GM18507 (cell line): ENCODE measurements at regions not wholly inside any gene's neighbourhood (a gene's known extent, or its start where the extent isn't known, plus 50 kb on each side); places are given as distances from the start of the nearest gene placed in this dataset.

Experiments used
- DNase-seq: peaks from one replicate; pipeline ENCODE4 v3.0.0; 2011; ENCODE audit warnings: low read depth; ENCODE audit not compliant: insufficient read length; ENCODE audit errors: extremely low spot score
- FAIRE-seq: peaks from 2 replicates; lab custom pipeline; 2011; peaks lifted over from hg19 to GRCh38; lab: Jason Lieb, UNC

DNA sequence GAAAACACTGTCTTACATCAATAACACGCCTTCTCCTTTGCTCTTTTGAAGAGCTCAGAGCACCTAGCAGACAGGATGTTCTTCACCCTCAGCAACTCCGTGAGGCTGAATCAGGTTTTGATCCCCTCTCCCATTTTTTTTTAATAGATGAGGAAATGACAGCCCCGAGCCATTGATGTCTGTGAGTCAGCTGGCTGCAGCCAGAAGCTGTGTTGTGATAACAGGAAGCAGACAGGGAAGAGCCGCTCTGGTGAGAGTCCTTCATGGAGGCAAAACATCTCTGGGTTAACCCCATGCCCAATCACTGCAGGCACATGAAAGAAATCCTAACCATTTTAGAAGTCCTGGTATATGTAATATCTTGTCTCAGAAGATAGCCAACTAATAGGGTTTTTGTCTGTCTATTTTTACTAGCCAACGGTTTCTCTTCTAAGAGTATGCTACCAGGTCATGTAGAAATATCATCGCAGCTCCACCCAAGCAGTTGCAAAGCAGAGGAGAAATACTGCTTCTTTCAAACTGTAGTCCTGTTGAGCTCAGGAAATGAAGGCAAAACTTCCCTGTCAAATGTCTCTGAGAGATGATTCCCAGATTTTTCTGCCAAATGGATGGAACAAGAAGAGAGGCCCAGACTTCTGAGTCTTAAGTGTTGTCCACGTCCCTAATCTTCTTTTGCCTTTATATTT, 568.9 kb downstream of the CCDC171 start:
- no peak for FAIRE-seq

DNA sequence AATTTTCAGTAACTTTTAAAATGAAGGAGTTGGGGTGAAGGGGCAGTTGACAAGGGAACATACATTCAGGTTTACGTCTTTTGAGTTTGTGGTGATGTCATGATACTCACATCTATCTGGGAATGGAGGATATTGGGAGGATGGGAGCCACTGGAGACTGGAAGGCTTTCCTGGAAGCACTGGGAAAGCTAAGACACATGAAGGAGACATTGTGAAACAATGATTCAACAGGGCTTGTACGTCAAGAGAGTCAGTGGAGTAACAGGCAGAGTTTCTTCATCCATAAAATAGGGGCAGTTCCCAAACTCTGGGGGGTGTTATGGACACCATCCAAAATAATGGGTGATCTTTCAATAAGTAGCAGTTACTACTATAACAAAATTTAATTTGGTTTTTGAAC, 572.8 kb downstream of the CCDC171 start:
- no peak for FAIRE-seq
- DNase-seq = no peak

More for the DNA sequence above, 568.9 kb downstream of the CCDC171 start:
- DNase-seq = no peak

DNA sequence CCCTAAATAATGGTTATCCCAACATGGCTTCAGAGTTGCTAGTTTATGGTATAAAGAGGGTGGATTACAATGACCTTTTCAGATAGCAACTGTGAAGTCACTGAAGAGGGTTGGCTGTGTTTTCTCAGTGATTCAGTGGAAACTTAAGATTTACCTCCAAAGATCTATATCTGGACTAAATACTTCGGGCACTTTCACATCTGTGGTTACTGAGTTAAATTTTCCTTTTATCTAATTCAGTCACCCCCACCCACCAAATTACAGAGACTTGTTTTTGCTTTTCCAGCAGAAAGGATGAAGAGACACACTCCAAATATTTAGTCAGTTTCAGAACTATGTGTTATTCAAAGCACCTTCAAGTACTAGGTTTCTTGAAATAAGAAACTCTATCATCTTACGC, 573.2 kb downstream of the CCDC171 start:
- no peak for DNase-seq

DNA sequence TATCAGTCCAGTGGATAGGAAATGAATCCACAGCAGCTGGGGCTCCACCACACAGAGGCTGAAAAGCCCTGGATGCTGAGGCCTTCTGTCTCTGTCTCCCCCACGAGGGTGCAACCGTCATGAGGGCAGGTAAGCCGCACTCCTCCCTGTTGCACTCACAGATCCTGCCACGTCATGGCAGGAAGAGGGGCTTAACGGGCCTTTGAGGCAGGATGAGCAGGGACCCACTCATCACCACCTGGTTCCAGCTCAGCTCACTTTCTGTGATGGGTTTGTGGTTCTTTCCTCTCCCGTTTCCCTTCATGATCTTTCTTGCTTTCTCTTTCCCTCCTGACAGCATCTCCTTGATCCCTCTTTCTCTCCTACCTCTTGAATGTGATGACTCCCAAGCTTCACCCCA, 575.2 kb downstream of the CCDC171 start:
- DNase-seq = no peak

More for the DNA sequence above, 573.2 kb downstream of the CCDC171 start:
- FAIRE-seq = no peak

DNA sequence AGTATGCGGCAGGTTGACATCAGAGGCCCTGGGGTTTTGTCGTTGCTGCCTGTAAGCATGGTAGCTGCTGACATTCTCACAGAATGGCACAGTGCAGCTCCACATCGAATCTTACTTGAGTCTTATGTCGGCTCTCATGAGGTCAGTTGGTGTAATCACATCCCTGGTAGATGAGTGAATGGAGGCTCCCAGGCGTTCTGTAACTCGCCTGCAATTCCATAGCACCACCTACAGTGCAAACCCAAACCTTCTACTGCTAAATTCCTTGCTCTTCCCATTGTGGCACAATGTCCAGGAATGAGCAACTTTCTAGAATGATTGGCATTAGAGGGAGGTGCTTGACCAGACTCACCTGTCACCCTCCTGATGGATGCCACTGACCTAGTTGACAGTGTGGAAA, 578.4 kb downstream of the CCDC171 start:
- FAIRE-seq = no peak
- no peak for DNase-seq

More for the DNA sequence above, 575.2 kb downstream of the CCDC171 start:
- FAIRE-seq = no peak

DNA sequence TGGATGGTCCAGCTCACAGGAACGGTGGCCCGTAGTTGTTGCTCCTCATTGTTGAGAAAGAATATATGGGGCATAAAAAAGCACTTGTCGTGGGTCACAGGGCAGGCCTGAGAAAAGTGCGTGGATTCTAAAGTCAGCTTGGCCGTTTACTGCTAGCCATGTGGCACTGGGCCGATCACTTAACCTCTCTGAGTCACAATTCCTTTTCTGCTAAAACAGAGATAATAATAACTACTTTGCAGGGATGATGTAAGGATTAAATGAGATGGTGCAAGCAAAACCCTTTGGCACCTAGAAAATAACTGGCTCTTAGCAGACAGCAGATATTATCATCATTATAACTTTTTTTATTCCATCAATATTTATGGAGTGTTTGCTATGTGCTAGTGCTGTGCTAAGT, 579.7 kb downstream of the CCDC171 start:
- FAIRE-seq = no peak
- no peak for DNase-seq

DNA sequence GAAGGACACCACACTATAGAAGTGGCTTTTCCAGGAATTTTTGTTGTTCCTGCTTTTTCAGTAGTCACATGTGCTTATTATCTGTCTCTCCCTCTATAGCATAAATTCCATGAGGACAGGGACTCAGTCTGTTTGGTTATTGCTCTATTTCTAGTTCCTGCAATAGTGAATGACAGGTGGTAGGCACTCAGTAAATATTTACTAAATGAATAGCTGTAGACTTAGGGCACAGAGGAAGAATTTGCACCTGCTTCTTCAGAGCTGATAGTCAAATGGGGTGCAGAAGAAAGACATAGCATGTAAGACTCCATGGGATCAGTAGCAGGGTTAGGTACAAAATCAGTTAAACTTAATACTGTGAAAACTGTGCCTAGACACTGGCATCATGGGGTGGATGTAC, 580.2 kb downstream of the CCDC171 start:
- FAIRE-seq (no peak), DNase-seq (no peak)

DNA sequence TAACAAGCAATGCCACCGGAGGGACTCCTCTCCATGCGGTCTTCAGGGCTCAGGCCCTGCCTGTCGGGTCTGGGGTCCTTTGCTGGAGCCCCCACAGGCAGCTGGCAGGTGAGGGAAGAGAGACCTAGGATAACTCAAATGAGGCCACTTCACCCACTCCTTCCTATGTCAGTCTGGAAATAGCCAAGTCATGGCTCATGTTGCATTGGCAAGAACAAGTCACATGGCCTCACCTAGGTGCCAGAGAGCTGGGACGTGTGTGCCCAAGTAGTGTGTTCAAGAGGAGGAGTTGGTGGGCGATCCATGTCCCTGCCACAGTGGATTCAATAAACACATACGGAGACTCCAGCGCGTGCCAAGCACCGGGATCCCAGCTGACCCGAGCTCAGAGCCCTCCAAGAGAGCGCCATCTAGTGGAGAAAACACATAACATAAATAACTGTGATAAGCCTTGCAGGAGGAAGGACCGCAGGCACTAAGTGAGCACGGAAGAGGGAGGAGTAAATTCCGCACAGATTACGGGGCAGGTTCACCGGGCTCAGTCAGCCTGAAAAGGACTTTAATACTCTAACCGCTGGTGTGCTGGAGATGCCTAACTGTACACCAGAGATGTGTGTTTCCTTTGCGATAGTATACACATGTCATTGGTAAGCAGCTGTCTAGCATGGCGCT, 580.8 kb downstream of the CCDC171 start:
- peak; percentile 71 for FAIRE-seq
- peak; percentile 18 for DNase-seq

DNA sequence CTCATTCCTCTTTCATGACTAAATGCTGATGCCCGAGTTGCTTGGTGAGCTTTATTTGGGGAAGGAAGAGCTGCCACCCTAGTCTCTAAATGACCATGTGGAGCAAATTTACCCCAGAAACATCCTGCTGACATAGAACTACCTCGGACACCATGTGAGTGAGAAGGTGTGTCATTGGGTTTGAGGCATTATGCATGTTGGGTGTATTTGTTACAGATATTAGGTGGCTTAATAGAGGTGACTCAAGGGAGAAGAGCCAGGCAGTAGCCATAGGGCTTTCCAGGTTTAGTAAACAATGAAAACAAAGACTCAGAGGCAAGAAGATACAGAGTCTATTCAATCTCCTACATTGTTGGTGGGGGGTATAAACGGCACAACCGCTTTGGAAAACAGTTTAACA, 581.5 kb downstream of the CCDC171 start:
- FAIRE-seq (no peak), DNase-seq (no peak)

DNA sequence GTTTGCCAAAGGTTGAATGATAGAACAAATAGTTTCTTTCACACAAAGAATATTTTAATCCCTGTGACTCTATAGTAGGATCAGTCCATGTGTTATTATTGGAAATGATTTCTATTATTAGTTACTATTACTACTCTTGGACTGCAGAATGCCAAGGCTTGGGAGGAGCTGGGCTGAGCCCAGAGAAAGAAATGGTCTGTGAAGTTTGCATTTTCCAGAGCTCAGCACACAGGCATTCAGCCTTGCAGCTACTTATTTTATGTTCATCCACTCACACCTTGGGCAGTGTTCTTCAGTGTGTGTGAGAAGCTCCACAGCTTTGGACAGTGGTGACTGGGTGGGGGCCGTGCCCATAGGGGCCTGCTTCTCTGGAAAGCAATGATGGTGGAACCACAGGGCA, 583.1 kb downstream of the CCDC171 start:
- no peak for FAIRE-seq
- DNase-seq = no peak

DNA sequence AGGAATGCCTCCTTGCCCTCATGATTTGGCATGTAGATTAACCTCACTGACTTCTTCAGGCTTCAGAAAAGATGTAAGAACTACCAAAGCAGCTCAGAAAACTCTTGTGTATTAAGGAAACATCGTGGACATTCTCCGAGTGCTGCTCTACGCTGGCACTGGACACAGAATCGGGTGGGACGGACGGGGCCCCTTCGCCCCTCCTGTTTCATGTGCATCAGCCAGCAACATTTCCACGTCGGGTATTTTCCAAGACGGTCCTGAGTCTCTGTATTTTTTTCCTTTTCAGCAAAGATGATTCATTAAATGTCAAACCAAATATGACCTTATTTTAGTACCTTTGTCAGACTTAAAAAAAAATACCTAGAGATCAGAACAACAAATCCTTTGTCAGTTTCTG, 583.6 kb downstream of the CCDC171 start:
- DNase-seq = no peak
- no peak for FAIRE-seq

DNA sequence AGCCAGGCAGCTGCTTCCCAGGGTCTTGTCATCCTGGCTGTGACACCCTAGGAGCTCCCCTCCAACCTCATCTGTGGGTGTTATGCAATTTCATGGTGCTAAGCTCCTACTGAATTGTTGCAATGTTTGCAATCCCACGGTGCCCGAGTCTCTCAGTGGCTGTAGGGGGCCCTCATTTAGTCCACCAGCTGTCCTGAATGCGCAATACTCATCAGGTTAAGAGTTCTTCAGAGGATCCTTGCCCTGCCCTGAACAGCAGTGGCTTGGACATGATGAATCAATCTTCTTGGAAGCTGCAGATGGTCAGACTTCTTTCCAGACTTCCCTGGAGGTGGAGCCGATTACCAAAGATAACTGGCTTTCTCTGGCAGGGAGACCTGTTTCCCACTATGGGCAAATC, 584.1 kb downstream of the CCDC171 start:
- DNase-seq (no peak), FAIRE-seq (no peak)

DNA sequence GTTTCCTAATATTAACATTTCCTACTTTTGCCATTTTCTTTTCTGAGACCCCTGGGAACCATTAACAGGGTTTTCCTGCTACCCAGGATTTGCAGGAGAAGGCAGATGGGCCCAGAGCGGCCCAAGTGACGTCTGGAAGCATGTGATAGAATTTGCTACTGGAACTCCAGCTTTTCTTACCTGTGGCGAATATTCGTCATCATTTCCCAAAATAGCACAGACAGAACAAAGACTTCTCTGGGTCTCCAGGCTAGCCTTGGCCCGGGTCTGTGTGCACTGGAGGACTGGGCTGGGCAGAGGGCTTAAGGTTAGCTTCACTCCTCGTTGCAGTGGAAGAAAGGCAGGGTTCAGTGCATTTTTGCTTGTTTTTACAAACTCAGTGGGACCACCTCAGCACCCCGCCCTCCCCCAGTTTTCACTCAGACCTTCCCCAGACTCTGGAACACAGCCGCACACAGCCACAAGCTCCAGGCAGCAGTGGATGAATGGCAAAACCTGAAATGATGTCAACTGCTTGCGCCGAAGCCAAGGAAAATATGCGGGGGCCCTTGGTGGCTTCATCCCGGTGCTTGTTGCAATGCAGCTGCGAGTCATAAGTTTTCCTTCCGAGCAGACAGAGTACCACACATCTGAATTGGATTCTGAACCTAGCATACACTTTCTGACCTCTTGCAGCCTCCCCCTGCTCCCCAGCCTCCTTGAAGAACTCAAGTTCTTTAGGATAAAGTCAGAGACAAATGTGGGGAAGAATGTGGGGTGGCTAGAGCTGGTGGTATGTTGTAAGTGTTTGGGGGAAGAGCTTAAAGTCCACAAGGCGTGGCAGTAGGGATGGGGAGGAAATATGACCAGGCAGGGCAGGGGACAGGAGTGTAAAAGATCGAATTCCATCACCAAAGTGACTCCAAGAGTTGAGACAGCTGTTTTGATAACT, 586.0 kb downstream of the CCDC171 start:
- no peak for DNase-seq
- FAIRE-seq = no peak

DNA sequence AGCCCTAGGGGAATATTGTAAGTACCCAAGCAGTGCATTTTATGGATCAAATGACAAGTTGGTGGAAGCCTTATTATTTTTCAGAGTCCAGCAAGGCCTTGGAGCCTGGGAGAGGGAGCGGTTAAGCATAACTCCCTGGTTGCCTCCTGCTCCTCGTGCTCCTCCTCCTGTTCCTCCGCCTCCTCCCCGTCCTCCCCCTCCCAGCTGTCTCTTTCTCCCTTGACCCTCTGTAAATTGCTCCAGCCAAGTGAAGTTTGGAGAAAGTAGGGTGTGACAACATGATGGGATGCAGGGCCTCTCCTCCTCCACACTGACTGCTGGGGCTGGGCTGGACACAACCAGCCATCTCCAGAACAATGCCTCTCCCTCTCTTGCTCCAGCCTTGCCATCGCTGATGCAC, 586.9 kb downstream of the CCDC171 start:
- DNase-seq (no peak), FAIRE-seq (no peak)

DNA sequence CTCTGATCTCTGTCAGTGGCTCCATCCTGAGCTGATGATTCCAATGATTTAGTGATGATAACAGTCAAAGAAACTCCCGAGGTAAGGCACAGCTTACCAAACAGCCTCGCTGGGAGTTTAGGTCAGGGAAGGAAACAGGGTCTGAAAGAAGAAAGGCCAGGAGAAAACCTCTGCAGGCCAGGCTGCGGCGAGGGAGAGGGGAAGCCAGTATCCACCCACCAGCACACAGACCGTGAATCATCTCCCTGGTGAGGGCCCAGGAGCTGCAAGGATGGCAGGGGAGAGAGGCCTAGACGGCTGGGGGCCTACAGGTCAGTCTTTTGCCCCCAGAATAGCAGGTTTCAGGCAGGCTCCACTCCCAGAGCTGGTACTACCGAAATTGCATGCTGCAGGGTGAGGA, 590.5 kb downstream of the CCDC171 start:
- FAIRE-seq = no peak
- no peak for DNase-seq

DNA sequence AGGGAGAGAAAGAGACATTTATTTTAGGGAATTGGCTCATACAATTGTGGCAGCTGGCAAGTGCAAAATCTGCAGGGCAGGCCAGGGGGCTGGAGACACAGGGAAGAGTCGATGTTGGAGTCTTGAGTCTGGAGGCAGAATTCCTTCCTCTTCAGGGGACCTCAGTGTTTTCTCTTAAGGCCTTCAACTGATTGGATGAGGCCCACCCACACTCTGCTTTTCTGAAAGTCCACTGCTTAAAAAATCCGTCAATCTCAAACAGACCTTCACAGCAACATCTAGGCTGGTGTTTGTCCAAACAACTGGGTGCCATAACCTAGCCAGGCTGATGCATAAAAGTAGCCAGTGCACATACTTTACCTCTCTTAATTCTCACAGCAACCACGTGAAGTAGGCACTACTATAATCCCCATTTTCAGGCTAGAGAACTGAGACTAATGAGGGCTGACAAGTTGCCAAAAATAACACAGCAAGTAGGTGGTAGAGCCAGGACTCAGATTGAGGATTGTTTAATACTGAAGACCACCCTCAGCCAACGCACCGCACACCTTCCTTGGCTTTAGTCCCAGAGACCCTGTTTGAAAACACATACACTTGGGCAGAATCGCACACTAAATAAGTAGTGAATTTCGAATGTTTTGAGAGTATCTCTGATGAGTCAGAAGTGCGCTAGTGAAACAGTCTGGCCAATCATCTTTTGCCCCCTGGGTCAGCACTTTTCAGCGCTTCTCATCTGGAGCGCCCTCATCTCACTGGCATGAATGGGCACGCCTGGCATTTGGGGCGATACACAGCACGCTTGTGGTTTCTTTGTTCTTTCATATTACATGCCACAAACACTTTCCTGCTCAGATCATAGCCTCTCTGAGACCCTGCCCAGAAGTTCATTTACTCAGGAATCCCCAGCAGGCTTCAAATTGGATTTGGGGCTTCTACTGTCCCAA, 591.4 kb downstream of the CCDC171 start:
- FAIRE-seq = no peak
- DNase-seq = no peak

DNA sequence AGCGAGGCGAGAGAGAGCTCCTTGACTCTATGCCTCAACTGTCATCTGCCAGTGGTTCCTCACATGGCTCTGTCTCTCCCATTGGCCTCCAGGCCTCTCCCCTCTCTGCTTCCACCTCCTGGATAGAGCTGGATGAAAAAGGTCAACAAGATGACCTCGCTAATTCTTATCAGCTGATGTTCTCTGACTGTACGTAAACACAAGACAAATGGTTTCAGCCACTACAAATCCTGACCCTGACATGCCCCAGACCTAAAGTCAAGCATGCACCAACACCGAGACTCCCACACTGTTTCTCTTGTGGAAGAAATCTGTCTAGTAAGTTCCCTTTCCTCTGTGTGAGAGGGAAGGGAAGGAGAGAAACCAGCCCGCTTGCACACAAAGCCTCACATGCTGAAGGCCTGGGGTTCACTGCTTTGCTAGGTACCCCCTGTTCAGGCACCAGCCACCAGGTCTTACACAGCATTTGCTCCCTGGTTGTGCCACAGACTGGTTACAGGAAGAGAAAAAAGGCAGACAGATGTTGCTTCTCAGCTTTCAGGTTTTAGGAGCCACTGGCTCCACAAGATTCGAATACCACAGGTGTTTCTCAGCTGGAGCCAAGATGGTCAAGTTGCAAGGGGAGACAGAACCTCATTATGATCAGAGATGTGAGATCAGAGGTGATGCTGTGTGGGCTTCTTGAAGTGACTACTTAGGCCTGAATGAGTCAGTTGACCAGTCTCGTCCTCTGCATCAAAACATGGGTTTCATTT, 592.5 kb downstream of the CCDC171 start:
- no peak for DNase-seq
- no peak for FAIRE-seq

DNA sequence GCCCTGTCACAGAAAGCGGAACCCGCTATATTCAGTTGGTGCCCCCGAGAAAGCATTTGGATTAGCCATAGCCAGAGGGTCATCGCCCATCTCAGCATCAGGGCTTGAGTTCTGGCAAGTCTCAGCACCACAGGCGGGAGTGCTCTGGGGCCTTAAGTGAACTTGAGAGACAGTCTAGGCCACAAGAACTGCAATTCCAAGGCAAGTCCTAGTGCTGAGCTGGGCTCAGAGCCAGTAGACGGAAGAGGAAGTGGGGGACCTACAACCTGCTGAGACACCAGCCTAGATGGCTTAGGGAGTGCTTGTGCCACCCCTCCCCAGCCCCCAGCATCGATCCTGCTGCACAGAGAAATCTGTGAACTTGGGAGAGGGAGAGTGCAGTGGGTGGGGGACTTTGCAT, 594.9 kb downstream of the CCDC171 start:
- DNase-seq = no peak
- FAIRE-seq = no peak

DNA sequence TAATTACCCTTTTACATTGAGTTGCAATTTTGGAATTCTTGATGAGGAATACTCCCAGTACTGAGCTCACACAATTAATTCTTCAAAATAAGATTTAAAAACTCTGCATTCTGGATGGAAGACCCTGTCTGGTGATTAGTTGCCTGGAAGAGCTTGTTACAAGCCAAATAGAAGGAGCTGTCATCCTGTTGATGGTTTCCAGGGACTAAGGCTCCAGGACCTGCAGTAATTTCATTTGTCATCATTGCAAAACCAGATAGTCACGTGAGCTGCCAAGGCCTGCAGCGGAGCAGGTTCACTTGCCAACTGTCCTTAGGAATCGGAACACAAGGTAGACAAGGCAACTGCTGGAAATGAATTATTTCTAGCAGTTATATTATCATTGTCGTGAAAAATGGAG, 597.7 kb downstream of the CCDC171 start:
- DNase-seq (no peak), FAIRE-seq (no peak)
